ENCODE measurements at regions not wholly inside any gene's neighbourhood (a gene's known extent, or its start where the extent isn't known, plus 50 kb on each side); places are given as distances from the start of the nearest gene placed in this dataset.

DNA sequence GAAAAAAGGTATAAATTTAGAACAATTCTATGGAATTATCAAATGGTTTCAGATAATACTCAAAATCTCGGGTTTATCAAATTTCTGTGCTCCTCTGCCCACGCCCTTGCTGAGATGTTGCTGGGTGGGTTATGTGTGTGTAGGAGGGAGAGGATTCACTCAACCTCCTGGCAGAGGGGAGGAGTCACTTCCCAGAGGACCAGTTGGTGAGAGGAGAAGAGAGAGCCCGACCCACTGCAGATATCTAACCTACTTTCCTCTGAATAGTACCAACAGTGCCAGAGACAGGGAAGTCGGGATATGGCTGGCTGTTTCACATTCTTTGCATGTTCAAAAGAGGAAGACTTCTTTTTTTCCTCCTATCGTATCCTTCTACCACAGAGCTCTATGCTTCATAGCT is 187.1 kb upstream of the MAN1A1 start:
- DNase-seq (ENCODE audit: low read depth) = no peak
- H3K4me3 ChIP-seq (ENCODE audit: low read depth, low read length) = no peak overlapping the region
- TF ChIP-seq, protein P1, sequence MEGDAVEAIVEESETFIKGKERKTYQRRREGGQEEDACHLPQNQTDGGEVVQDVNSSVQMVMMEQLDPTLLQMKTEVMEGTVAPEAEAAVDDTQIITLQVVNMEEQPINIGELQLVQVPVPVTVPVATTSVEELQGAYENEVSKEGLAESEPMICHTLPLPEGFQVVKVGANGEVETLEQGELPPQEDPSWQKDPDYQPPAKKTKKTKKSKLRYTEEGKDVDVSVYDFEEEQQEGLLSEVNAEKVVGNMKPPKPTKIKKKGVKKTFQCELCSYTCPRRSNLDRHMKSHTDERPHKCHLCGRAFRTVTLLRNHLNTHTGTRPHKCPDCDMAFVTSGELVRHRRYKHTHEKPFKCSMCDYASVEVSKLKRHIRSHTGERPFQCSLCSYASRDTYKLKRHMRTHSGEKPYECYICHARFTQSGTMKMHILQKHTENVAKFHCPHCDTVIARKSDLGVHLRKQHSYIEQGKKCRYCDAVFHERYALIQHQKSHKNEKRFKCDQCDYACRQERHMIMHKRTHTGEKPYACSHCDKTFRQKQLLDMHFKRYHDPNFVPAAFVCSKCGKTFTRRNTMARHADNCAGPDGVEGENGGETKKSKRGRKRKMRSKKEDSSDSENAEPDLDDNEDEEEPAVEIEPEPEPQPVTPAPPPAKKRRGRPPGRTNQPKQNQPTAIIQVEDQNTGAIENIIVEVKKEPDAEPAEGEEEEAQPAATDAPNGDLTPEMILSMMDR (IDR thresholded peaks at IDR 0.05; ENCODE audit: insufficient read depth, low read length) = no peak

DNA sequence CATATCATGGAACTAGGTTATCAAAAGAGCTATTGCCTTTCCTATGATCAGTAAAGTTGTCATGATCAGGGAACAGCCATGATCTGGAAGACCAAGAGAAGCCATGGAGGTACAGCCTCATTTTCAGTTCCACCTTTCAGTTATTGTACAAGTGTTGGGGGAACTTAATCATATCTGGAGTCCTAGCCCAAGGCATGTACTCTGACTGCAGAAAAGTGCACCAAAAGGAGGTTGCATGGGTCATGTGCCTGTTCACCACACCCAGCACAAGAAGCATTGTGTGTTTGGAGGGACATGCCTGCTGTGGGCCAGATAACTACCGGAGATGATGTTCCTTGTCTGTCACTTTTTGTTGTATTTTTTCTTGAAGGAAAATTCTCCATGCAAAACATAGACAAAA is 185.8 kb upstream of the MAN1A1 start:
- TF ChIP-seq, protein P1 (IDR thresholded peaks at IDR 0.05; ENCODE audit: insufficient read depth, low read length) = no peak
- no peak overlapping the region for H3K4me3 ChIP-seq (ENCODE audit: low read depth, low read length)

DNA sequence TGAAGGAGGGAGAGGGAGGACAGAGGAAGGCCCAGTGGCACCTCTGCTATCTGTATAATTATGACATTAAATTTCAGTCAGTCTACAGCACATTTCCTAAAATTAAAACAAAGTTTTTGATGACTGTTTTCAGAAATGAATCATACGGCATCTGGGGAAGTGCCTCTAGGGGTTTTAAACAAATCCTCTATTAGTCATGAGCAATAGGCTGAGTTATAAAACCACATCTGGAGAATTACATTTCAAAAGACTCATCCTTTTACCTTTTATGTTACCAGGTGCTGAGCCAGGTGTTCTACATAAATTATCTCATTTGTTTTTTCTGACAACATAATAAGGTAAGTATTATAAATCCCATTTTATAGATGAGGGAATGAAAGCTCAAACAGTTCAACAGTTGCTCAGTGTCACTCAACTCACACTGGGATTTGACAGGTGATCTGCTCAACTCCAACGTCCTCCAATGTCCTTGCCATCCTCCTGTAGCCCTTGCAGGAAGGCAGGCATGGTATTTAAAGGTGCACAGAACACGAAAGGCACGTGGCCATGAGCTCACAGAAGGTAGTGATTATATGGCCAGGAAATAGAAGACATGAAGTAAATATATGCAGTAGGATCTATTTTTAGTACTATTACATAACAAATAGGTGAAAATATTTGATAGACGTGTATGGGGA is 184.2 kb upstream of the MAN1A1 start:
- no peak overlapping the region for H3K4me3 ChIP-seq (ENCODE audit: low read depth, low read length)
- DNase-seq (ENCODE audit: low read depth) = peak; percentile 64
- TF ChIP-seq, protein P1 (IDR thresholded peaks at IDR 0.05; ENCODE audit: insufficient read depth, low read length) = no peak

More for the DNA sequence above, 185.8 kb upstream of the MAN1A1 start:
- DNase-seq (ENCODE audit: low read depth) = no peak

DNA sequence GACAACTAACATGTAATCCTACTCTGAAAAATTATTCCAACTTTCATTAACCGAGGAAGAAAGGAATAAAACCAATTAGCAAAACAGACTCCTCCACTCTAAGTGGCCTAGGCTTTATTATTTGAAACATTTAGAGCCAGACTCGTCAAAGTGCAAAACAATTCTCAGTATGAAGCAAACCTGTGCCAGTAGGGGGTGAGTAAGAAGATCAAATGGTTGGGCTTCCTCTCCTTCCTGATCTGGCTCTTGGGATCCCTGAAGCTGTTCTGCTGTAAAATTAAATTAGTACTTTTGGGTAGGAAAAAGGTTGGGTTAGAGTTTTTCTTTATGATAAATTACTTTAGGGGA is 177.6 kb upstream of the MAN1A1 start:
- H3K4me3 ChIP-seq (ENCODE audit: low read depth, low read length) = no peak overlapping the region
- peak; percentile 27 for DNase-seq (ENCODE audit: low read depth)
- TF ChIP-seq, protein P1 (IDR thresholded peaks at IDR 0.05; ENCODE audit: insufficient read depth, low read length) = no peak

DNA sequence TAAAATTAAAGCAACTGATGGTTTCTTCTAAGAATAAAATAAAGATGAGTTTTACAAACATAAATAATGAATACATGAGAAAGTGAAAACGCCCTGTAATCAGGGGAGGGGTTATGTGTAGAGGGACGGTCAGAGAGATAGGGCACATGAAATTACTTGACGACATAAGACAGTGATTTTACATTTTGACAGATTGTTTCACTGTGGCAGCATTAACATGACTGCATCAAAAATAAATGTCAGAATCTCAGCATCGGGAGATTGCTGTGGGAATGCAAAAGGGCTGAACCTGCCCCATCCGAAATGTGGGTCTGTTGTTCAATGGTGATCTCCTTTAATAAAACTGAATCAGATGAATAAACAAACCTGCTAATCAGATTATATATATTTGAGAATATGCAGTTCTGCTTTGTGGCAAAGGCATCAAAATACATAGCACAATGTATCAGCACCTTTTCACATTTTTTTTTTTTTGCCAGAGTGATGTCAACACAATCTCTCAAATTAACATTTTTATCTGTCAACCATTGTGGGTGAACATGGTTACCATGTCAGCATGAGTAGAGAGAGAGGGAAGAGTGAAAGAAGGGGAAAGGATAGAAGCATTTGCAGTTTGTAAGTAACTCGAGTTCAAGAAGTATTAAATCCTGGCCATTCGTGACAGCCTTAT is 177.1 kb upstream of the MAN1A1 start:
- no peak overlapping the region for H3K4me3 ChIP-seq (ENCODE audit: low read depth, low read length)
- no peak for DNase-seq (ENCODE audit: low read depth)
- TF ChIP-seq, protein P1 (IDR thresholded peaks at IDR 0.05; ENCODE audit: insufficient read depth, low read length) = no peak

DNA sequence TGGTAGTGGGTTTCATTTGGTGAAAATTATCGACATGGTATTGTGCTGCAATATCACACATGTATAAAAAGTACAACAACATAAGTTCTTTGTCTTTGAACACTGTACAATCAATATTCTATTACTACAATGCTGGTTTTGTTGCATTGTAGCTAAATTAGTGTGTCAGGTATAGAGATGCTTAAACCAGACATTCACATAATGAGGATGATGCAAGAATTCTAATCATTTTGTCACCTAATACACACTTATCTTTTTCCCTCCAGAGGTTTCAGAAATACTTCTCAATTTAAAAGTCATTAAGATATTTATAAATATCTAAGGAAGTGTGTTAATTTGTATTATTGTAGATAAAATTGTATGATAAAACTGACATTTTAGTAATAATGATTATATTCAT is 174.8 kb upstream of the MAN1A1 start:
- no peak overlapping the region for H3K4me3 ChIP-seq (ENCODE audit: low read depth, low read length)
- TF ChIP-seq, protein P1 (IDR thresholded peaks at IDR 0.05; ENCODE audit: insufficient read depth, low read length) = no peak
- DNase-seq (ENCODE audit: low read depth) = no peak

All from fibroblast of the aortic adventitia (primary cell).